HL-60 (cell line): ENCODE measurements at regions not wholly inside any gene's neighbourhood (a gene's known extent, or its start where the extent isn't known, plus 50 kb on each side); places are given as distances from the start of the nearest gene placed in this dataset.

Experiments
- DNase-seq, 2 experiments: peaks; one replicate each; pipeline ENCODE4 v3.0.0-alpha.2; 2010 to 2020; ENCODE audit warnings: low read depth in 1 of 2, low spot score in 1 of 2
- H3K27ac ChIP-seq: fragments of 250-450 bp; sonication (Bioruptor Pico); replicated peaks from 2 replicates; pipeline ENCODE4 v1.5.1; 2020; ENCODE audit warnings: mild to moderate bottlenecking, moderate library complexity
- H3K27me3 ChIP-seq: fragments of 250-450 bp; sonication (Bioruptor Pico); 2 replicates; pipeline ENCODE4 v1.5.1; 2021; ENCODE audit warnings: mild to moderate bottlenecking, moderate library complexity; ENCODE audit not compliant: insufficient read depth, poor library complexity, severe bottlenecking
- H3K4me3 ChIP-seq: replicated peaks from 2 replicates; pipeline ENCODE4 v1.5.1; 2011; ENCODE audit warnings: mild to moderate bottlenecking, control low read depth, low read length; ENCODE audit not compliant: insufficient read depth
- CTCF ChIP-seq: IDR thresholded peaks from one replicate; pipeline ENCODE4 v1.5.1; 2011; ENCODE audit warnings: low read length, control low read depth, inconsistent platforms; ENCODE audit not compliant: insufficient read depth
- GABPA ChIP-seq: IDR thresholded peaks from 2 replicates; pipeline ENCODE4 v1.6.1; 2012; ENCODE audit warnings: low read depth
- POLR2AphosphoS5 ChIP-seq: IDR thresholded peaks from 2 replicates; pipeline ENCODE4 v1.6.1; 2012; ENCODE audit warnings: low read depth
- REST ChIP-seq: IDR thresholded peaks from 2 replicates; pipeline ENCODE4 v1.6.1; 2012; ENCODE audit warnings: low read depth; ENCODE audit not compliant: insufficient replicate concordance
- SPI1 ChIP-seq: IDR thresholded peaks from 2 replicates; pipeline ENCODE4 v1.6.1; 2012; ENCODE audit warnings: low read depth, mild to moderate bottlenecking, borderline replicate concordance

GRCh38 chr2:217096474-217097225 lies 236.8 kb upstream of the TNP1 start:
- no peak overlapping the region for H3K27ac ChIP-seq
- no peak for DNase-seq
- H3K27me3 ChIP-seq, result no peaks in the 10 kb centered on the region
- H3K4me3 ChIP-seq, result no peak overlapping the region
- TF ChIP-seq GABPA, result no peak
- peak; percentile 4; the same call in 1 of the 2 replicates for TF ChIP-seq SPI1

- DNase-seq, result no peak
- no peaks in the 10 kb centered on the region for H3K27me3 ChIP-seq
- TF ChIP-seq GABPA (no peak), SPI1 (no peak), POLR2AphosphoS5 (no peak), CTCF (no peak), REST (no peak)
- H3K4me3 ChIP-seq, result no peak overlapping the region
- no peak overlapping the region for H3K27ac ChIP-seq
Measured at GRCh38 chr2:217095511-217096205, 235.8 kb upstream of the TNP1 start.

- H3K27ac ChIP-seq, result no peak overlapping the region
- H3K27me3 ChIP-seq, result no peaks in the 10 kb centered on the region
- TF ChIP-seq SPI1 (no peak), GABPA (no peak), POLR2AphosphoS5 (no peak)
- no peak for DNase-seq
- H3K4me3 ChIP-seq, result no peak overlapping the region
Measured at GRCh38 chr2:217092710-217093379, 233.0 kb upstream of the TNP1 start.

GRCh38 chr2:217091531-217091930 lies 231.7 kb upstream of the TNP1 start:
- H3K27me3 ChIP-seq, result no peaks in the 10 kb centered on the region
- DNase-seq, result no peak
- no peak overlapping the region for H3K27ac ChIP-seq
- TF ChIP-seq CTCF, result no peak
- no peak for TF ChIP-seq POLR2AphosphoS5
- TF ChIP-seq SPI1, result no peak
- no peak for TF ChIP-seq REST
- no peak for TF ChIP-seq GABPA
- H3K4me3 ChIP-seq, result no peak overlapping the region
